IPS DF 19.7 (cell line): ENCODE measurements at regions not wholly inside any gene's neighbourhood (a gene's known extent, or its start where the extent isn't known, plus 50 kb on each side); places are given as distances from the start of the nearest gene placed in this dataset.
"Not testable (repeated sequence)": the region's sequence is repeated elsewhere in the genome, so short reads cannot be mapped to it uniquely, and the experiment has no call there.

ENCODE experiments used
- DNase-seq: peaks from one replicate; pipeline ENCODE4 v3.0.0-alpha.2; 2013; ENCODE audit warnings: low read depth, low spot score

DNA sequence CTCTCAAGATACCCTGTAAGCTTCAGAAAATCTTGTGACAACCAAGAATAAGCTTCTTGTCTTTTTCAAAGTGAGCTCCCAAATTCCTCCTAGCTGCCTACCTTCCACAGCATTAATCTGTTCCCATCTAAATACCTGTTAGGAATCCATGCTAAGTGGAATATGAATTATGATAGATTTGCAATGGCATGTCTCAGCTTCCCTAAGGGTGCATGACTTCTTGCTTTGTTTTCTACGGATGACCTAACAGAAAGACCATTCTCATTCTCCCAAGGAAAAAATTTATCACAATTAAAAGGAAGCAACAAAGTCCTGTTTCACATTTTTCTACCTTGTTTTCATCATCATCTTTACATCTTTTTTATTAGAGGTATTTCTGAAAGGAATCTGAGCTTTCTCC, 532.7 kb downstream of the GRXCR1 start:
- DNase-seq: no peak

- DNase-seq: no peak
These were observed 542.8 kb downstream of the GRXCR1 start for GRCh38 chr4:43435291-43435690.

GRCh38 chr4:43452948-43453347, 560.4 kb downstream of the GRXCR1 start:
- no peak for DNase-seq

DNA sequence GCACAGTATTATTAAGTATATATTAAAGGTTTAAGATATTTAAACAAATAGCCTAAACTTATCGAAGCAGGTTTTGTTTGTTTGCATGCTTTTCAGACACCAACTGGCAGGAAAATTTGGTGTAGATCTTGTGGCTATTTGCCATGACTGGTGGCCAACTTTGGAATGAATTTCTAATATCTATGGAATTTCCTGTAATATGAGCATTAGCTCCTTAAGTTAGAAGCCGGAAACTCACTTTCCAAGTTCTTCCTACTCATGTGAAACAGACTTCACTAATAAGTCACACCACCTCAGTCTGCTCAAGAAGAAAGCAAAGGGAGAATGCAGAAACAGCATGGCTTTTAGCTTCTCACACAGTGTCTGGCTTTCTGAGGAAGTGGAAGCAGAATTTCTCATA, 563.9 kb downstream of the GRXCR1 start:
- DNase-seq: no peak

- DNase-seq: no peak
These were observed 565.4 kb downstream of the GRXCR1 start for GRCh38 chr4:43457866-43458265.

- no peak for DNase-seq
These were observed 565.8 kb downstream of the GRXCR1 start for GRCh38 chr4:43458293-43458692.

DNA sequence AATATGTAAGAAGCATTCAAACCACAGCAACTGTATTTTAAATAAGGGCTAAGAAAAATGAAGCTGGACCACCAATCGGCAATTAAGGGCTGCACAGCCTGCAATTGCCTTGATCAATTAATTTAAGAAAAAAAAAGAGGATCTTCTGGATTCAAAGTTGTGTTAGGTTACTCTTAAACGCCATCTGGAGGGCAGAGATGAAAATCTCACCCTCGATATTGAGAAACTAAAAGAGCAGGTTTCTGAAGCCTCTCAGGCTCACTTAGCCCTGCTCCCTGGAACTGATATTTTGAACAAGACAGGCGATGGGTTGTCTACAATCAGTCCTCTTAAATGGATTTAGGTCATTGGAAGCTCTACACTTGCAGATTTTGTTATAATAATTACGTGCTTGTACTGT, 579.4 kb downstream of the GRXCR1 start:
- no peak for DNase-seq

DNA sequence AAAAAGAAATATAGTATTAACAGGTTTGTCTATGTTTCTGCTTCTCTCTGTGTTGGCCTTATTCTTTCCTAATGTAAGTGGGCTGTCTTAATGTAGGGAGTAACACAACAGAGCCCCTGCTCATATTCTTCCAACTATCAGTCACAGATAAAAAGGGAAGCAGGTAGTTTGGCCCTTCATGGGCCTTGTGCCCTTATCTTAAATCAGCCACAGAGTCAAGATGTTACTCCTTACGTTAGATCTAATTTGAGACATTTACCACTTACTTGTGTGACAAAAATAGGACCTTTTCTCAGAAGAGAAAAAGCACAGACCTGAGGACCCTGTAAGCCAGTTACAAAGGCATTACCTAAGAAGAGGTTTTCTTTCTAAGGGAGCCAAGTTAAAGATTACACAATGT, 589.0 kb downstream of the GRXCR1 start:
- DNase-seq: no peak

- no peak for DNase-seq
These were observed 592.7 kb downstream of the GRXCR1 start for GRCh38 chr4:43485196-43485595.

DNA sequence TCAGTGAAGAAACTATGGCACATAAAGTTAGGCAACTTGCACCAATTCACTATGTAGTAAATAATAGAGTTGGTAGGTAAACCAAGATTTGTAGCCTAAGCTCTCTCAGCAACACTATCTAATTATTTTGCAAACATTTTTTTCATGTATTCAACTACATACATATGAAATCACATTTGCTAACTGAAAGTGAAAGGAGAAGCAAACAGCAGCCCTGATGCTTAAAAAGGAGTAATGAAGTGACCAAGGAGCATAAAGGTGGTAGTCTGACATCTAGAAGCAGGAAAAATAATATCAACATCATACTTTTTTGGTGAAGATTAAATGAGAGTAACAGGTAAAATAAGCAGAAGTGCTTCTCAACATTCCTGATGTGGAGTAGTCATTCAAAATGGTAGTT, 603.7 kb downstream of the GRXCR1 start:
- no peak for DNase-seq

GRCh38 chr4:43496602-43497001, 604.1 kb downstream of the GRXCR1 start:
- no peak for DNase-seq

DNA sequence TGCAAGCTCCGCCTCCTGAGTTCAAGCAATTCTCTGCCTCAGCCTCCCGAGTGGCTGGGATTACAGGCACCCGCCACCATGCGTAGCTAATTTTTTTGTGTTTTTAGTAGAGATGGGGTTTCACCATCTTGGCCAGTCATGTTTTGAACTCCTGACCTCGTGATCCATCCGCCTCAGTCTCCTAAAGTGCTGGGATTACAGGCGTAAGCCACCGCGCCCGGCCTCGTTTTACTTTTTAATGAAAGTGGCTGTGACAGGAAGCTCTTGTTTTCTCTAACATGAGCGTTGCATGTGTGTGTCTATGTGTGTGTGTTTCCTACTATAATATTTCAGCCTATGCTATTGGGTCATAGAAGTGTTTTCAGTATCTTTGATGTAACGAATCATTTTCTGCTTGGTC, 613.3 kb downstream of the GRXCR1 start:
- not testable (repeated sequence) for DNase-seq

DNA sequence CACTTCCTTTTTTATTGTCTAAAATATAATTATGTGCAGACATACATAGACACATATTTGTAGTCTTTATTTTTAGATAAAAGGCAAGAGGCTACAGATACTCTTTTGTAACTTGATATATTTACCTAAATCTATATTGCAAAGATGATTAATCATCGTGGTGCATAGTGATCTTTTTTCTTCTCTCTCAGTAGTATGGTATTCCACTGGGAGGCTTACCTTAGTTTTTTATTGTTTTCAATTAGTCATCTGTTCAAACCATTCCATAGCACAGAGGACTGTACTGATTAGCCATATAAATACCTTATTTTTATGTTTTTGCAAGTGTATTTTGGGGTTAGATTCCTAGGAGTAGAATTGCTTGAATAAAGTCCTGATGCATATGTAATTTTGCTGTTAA, 619.7 kb downstream of the GRXCR1 start:
- DNase-seq: no peak

- DNase-seq: no peak
These were observed 633.1 kb downstream of the GRXCR1 start for GRCh38 chr4:43525646-43526045.

DNA sequence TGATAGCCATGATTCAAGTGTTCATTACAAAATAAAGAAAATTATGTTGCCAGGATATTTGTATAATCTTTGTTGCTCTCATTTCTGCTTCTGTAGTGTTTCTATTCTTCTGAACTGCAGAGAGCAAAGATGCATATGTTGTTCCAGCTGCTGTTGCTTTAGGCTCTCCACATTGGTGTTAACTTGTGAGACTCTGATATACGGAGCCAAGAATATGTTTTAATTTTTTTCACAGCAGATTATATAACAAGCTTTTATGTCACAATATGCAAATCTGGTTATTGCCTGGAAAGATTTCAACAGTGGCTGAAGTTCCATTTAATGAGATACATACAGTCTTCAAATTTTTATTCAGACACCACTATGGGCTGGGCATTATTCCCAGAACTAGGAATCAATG, 655.0 kb downstream of the GRXCR1 start:
- DNase-seq: no peak

GRCh38 chr4:43550981-43551627, 658.6 kb downstream of the GRXCR1 start:
- DNase-seq: no peak

DNA sequence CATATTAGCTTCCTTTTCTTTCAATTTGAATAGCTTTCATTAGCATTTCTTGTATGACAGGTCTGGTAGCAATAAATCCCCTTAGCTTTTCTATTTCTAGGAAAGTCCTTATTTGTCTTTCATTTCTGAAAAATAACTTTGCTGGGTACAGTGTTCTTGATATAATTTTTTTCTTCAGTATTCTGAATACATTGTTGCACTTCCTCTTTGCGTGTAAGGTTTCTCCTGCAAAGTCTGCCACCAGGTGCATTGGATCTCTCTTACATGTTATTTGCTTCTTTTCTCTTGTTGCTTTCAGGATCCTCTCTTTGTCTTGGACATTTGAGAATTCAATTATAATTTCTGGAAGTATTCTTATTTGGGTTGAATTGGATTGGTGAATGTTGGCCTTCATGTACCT, 663.7 kb downstream of the GRXCR1 start:
- no peak for DNase-seq

DNA sequence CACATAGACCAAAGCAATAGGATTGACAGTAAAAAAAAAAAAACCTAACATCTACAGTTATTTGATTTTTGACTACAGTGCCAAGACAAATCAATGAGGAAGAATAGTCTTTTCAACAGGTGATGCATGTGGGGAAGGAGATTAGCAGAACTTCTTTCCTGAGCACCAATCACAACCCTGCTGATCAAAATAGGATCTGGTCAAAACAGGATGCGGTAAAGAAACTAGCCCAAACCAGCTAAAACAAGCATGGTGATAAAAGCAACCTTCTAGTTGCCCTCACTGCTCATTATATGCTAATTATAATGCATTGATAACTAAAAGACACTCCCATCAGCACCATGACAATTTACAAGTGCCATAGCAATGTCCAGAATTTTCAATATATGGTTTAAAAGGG, 667.5 kb downstream of the GRXCR1 start:
- DNase-seq: no peak

DNA sequence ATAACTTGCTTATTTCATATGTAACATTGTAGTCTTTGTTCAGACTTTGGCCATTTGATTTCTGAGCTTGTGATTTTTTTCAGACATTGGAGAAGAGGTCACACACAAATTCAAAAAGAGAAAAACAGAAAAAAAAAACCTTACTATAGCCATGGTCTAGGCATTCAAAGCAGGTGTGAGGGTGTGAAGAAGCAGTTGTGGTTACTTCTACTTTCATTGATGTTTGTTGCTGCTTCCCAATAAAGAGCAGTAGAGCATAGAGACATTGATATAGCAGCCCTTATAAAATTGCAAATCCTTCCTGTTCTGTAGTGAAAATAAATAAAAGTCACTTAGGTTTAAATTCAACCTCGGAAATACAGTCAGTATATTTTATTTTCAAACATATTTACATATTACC, 671.6 kb downstream of the GRXCR1 start:
- no peak for DNase-seq

DNA sequence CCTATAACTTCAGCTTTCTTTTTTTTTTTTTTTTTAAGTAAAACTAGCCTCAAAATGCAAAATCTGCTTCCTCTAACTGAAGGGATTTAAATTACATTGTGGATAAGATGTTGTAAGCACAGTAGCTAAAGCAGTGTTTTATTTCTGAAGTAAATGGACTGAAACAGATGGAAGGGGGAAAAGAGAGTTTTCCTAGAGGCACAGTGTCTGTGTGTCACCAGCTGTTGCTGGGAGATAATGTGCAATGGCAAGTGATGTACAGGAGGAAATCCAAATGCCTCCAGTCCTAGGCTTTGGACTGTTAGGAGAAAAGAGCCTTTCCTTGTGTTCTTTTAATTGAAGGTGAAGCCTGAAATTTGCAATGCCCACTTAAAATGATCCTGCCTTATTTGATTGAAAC, 672.1 kb downstream of the GRXCR1 start:
- no peak for DNase-seq

DNA sequence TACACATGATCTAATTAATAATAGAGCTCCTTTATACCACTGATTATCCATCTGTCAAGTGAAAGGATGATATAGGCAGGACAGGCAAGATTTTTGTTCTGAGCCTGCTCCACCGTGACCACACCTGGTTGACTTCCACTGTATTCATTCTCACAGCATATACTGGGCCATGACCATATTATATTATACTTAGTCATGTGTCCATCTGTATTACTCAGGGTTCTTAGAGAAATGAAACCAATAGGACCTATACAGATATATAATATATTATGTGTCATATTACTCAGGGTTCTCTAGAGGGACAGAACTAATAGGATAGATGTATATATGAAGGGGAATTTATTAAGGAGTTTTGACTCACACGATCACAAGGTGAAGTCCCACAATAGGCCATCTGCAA, 675.1 kb downstream of the GRXCR1 start:
- no peak for DNase-seq

DNA sequence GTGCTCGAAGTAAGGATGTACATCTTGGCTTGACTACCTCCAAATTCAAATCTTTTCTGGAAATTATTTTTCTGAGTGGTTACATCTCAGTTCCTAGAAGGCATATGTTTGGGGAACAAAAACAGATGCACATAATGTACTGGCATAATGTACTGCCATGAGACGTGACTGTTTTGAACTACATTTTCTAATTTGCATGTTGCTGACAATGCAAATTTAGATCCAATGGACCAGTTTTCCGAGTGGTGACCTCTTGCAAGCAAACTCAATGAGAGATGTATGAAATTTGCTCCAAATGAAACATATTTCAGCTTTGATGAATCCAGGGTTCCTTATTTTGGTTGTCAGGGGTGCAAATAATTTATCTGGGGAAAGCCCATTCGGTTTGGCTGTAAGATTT, 694.3 kb downstream of the GRXCR1 start:
- DNase-seq: no peak

DNA sequence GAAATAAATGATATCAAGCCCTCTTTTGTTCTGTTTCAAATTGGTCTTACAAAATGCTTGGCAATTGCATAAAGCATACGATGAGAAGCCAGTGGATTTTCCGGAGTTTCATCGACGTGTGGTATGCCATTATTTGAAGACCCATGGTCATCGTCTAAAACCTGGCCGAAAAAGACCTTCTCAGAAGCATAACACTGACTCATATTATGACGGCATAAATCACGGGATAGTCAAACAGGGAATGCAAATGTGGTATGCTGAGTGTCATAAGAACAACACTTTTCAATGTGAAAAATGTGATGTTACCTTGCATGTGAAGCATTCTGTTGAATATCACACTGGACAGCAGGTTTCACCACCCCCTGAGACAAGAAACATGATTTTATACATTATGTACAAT, 695.2 kb downstream of the GRXCR1 start:
- no peak for DNase-seq

DNA sequence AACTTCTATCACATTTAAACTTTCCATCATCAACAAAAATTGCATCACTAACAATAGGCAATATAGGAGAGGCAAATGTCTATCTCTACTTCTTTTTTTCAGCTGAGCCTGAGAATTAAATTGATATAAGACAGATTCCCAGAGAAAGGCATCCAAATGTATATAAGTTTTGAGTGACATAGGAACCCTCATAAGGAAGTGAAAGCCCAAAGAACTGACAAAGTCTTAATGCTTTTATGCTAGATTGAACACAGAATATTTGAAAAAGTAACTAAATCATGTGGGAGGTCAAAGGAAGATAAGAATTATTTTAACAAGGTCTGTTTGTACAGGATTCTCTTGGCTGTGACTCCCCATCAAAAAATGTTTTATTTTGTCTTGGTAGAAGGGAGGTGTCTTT, 714.9 kb downstream of the GRXCR1 start:
- no peak for DNase-seq
